ENCODE measurements at regions not wholly inside any gene's neighbourhood (a gene's known extent, or its start where the extent isn't known, plus 50 kb on each side); places are given as distances from the start of the nearest gene placed in this dataset.
"Not testable (repeated sequence)": the region's sequence is repeated elsewhere in the genome, so short reads cannot be mapped to it uniquely, and the experiment has no call there.

- no peak for TF ChIP-seq POLR2AphosphoS5 (IDR thresholded peaks at IDR 0.05; ENCODE audit: low read depth, low read length)
- TF ChIP-seq TAF1 (IDR thresholded peaks at IDR 0.05; ENCODE audit: low read depth, low read length): no peak
- TF ChIP-seq POU2F2 (IDR thresholded peaks at IDR 0.05; ENCODE audit: low read depth, low read length): no peak
- no peak for TF ChIP-seq POLR2A (IDR thresholded peaks at IDR 0.05; ENCODE audit: low read depth, low read length)
- TF ChIP-seq SPI1 (IDR thresholded peaks at IDR 0.05; ENCODE audit: low read depth, low read length): no peak
- TF ChIP-seq PAX5 (IDR thresholded peaks at IDR 0.05; ENCODE audit: insufficient read depth, low read length, severe bottlenecking): no peak
- DNase-seq (ENCODE audit: insufficient read length, low spot score) (no peak), FAIRE-seq (no peak)
These were observed 1789.9 kb downstream of the MRPL39 start for GRCh38 chr21:23817337-23817736.

- TF ChIP-seq TAF1 (IDR thresholded peaks at IDR 0.05; ENCODE audit: low read depth, low read length) (no peak), POU2F2 (IDR thresholded peaks at IDR 0.05; ENCODE audit: low read depth, low read length) (no peak), POLR2A (IDR thresholded peaks at IDR 0.05; ENCODE audit: low read depth, low read length) (no peak), SPI1 (IDR thresholded peaks at IDR 0.05; ENCODE audit: low read depth, low read length) (no peak), POLR2AphosphoS5 (IDR thresholded peaks at IDR 0.05; ENCODE audit: low read depth, low read length) (no peak), PAX5 (IDR thresholded peaks at IDR 0.05; ENCODE audit: insufficient read depth, low read length, severe bottlenecking) (no peak)
- no peak for DNase-seq (ENCODE audit: insufficient read length, low spot score)
- no peak for FAIRE-seq
These were observed 1794.8 kb downstream of the MRPL39 start for GRCh38 chr21:23812485-23812884.

GRCh38 chr21:23811805-23812204 is 1795.5 kb downstream of the MRPL39 start:
- FAIRE-seq (no peak), DNase-seq (ENCODE audit: insufficient read length, low spot score) (no peak)
- TF ChIP-seq PAX5 (IDR thresholded peaks at IDR 0.05; ENCODE audit: insufficient read depth, low read length, severe bottlenecking): no peak
- TF ChIP-seq SPI1 (IDR thresholded peaks at IDR 0.05; ENCODE audit: low read depth, low read length): no peak
- TF ChIP-seq POLR2A (IDR thresholded peaks at IDR 0.05; ENCODE audit: low read depth, low read length): no peak
- no peak for TF ChIP-seq POLR2AphosphoS5 (IDR thresholded peaks at IDR 0.05; ENCODE audit: low read depth, low read length)
- no peak for TF ChIP-seq POU2F2 (IDR thresholded peaks at IDR 0.05; ENCODE audit: low read depth, low read length)
- TF ChIP-seq TAF1 (IDR thresholded peaks at IDR 0.05; ENCODE audit: low read depth, low read length): no peak

- TF ChIP-seq POU2F2 (IDR thresholded peaks at IDR 0.05; ENCODE audit: low read depth, low read length): no peak
- no peak for TF ChIP-seq PAX5 (IDR thresholded peaks at IDR 0.05; ENCODE audit: insufficient read depth, low read length, severe bottlenecking)
- no peak for TF ChIP-seq POLR2AphosphoS5 (IDR thresholded peaks at IDR 0.05; ENCODE audit: low read depth, low read length)
- TF ChIP-seq TAF1 (IDR thresholded peaks at IDR 0.05; ENCODE audit: low read depth, low read length): no peak
- TF ChIP-seq POLR2A (IDR thresholded peaks at IDR 0.05; ENCODE audit: low read depth, low read length): no peak
- no peak for TF ChIP-seq SPI1 (IDR thresholded peaks at IDR 0.05; ENCODE audit: low read depth, low read length)
- no peak for FAIRE-seq
- DNase-seq (ENCODE audit: insufficient read length, low spot score): no peak
These were observed 1797.7 kb downstream of the MRPL39 start for GRCh38 chr21:23809573-23809972.

GRCh38 chr21:23806966-23807548 is 1800.2 kb downstream of the MRPL39 start:
- DNase-seq (ENCODE audit: insufficient read length, low spot score); FAIRE-seq: not testable (repeated sequence)

- no peak for DNase-seq (ENCODE audit: insufficient read length, low spot score)
- FAIRE-seq: no peak
- no peak for TF ChIP-seq TAF1 (IDR thresholded peaks at IDR 0.05; ENCODE audit: low read depth, low read length)
- no peak for TF ChIP-seq POLR2A (IDR thresholded peaks at IDR 0.05; ENCODE audit: low read depth, low read length)
- no peak for TF ChIP-seq PAX5 (IDR thresholded peaks at IDR 0.05; ENCODE audit: insufficient read depth, low read length, severe bottlenecking)
- TF ChIP-seq POLR2AphosphoS5 (IDR thresholded peaks at IDR 0.05; ENCODE audit: low read depth, low read length): no peak
- TF ChIP-seq SPI1 (IDR thresholded peaks at IDR 0.05; ENCODE audit: low read depth, low read length): no peak
- no peak for TF ChIP-seq POU2F2 (IDR thresholded peaks at IDR 0.05; ENCODE audit: low read depth, low read length)
These were observed 1802.4 kb downstream of the MRPL39 start for GRCh38 chr21:23804866-23805265.

GRCh38 chr21:23801292-23801691 is 1806.0 kb downstream of the MRPL39 start:
- no peak for TF ChIP-seq TAF1 (IDR thresholded peaks at IDR 0.05; ENCODE audit: low read depth, low read length)
- TF ChIP-seq PAX5 (IDR thresholded peaks at IDR 0.05; ENCODE audit: insufficient read depth, low read length, severe bottlenecking): no peak
- no peak for TF ChIP-seq POLR2AphosphoS5 (IDR thresholded peaks at IDR 0.05; ENCODE audit: low read depth, low read length)
- TF ChIP-seq SPI1 (IDR thresholded peaks at IDR 0.05; ENCODE audit: low read depth, low read length): no peak
- TF ChIP-seq POU2F2 (IDR thresholded peaks at IDR 0.05; ENCODE audit: low read depth, low read length): no peak
- TF ChIP-seq POLR2A (IDR thresholded peaks at IDR 0.05; ENCODE audit: low read depth, low read length): no peak
- no peak for DNase-seq (ENCODE audit: insufficient read length, low spot score)
- FAIRE-seq: no peak

GRCh38 chr21:23799376-23799775 is 1807.9 kb downstream of the MRPL39 start:
- DNase-seq (ENCODE audit: insufficient read length, low spot score): no peak
- no peak for FAIRE-seq
- TF ChIP-seq SPI1 (IDR thresholded peaks at IDR 0.05; ENCODE audit: low read depth, low read length) (no peak), PAX5 (IDR thresholded peaks at IDR 0.05; ENCODE audit: insufficient read depth, low read length, severe bottlenecking) (no peak), POLR2AphosphoS5 (IDR thresholded peaks at IDR 0.05; ENCODE audit: low read depth, low read length) (no peak), TAF1 (IDR thresholded peaks at IDR 0.05; ENCODE audit: low read depth, low read length) (no peak), POLR2A (IDR thresholded peaks at IDR 0.05; ENCODE audit: low read depth, low read length) (no peak), POU2F2 (IDR thresholded peaks at IDR 0.05; ENCODE audit: low read depth, low read length) (no peak)

GRCh38 chr21:23792300-23792699 is 1815.0 kb downstream of the MRPL39 start:
- FAIRE-seq (no peak), DNase-seq (ENCODE audit: insufficient read length, low spot score) (no peak)
- TF ChIP-seq POLR2AphosphoS5 (IDR thresholded peaks at IDR 0.05; ENCODE audit: low read depth, low read length) (no peak), POLR2A (IDR thresholded peaks at IDR 0.05; ENCODE audit: low read depth, low read length) (no peak), SPI1 (IDR thresholded peaks at IDR 0.05; ENCODE audit: low read depth, low read length) (no peak), POU2F2 (IDR thresholded peaks at IDR 0.05; ENCODE audit: low read depth, low read length) (no peak), TAF1 (IDR thresholded peaks at IDR 0.05; ENCODE audit: low read depth, low read length) (no peak), PAX5 (IDR thresholded peaks at IDR 0.05; ENCODE audit: insufficient read depth, low read length, severe bottlenecking) (no peak)

- no peak for FAIRE-seq
- TF ChIP-seq PAX5 (IDR thresholded peaks at IDR 0.05; ENCODE audit: insufficient read depth, low read length, severe bottlenecking) (no peak), SPI1 (IDR thresholded peaks at IDR 0.05; ENCODE audit: low read depth, low read length) (no peak), POLR2A (IDR thresholded peaks at IDR 0.05; ENCODE audit: low read depth, low read length) (no peak), POLR2AphosphoS5 (IDR thresholded peaks at IDR 0.05; ENCODE audit: low read depth, low read length) (no peak), TAF1 (IDR thresholded peaks at IDR 0.05; ENCODE audit: low read depth, low read length) (no peak), POU2F2 (IDR thresholded peaks at IDR 0.05; ENCODE audit: low read depth, low read length) (no peak)
- no peak for DNase-seq (ENCODE audit: insufficient read length, low spot score)
These were observed 1817.4 kb downstream of the MRPL39 start for GRCh38 chr21:23789864-23790263.
